Kidney (tissue), 13 donors: ENCODE measurements at regions not wholly inside any gene's neighbourhood (a gene's known extent, or its start where the extent isn't known, plus 50 kb on each side); places are given as distances from the start of the nearest gene placed in this dataset.

ENCODE experiments used
- DNase-seq, 5 donors: peaks; one replicate each; pipeline ENCODE4 v3.0.0-alpha.2; 2013 to 2020
- FAIRE-seq: peaks from 2 replicates; lab custom pipeline; 2012; peaks lifted over from hg19 to GRCh38; lab: Jason Lieb, UNC
- H3K27ac ChIP-seq, 2 donors: one replicate each; pipeline ENCODE4 v1.7.0; 2013; ENCODE audit warnings: low read depth in 2 of 2, low read length in 2 of 2, inconsistent platforms in 1 of 2
- H3K27me3 ChIP-seq: one replicate; pipeline ENCODE4 v1.7.1; 2013; ENCODE audit warnings: low read length, inconsistent platforms; ENCODE audit not compliant: control insufficient read depth, insufficient read depth
- H3K36me3 ChIP-seq, 3 donors: one replicate each; pipeline versions ENCODE4 v1.7.0 to v1.7.1; 2013; ENCODE audit warnings: low read length in 3 of 3, control low read depth in 1 of 3, inconsistent platforms in 1 of 3; ENCODE audit not compliant: insufficient read depth in 3 of 3, control insufficient read depth in 2 of 3
- H3K4me1 ChIP-seq, 3 donors: one replicate each; pipeline versions ENCODE4 v1.7.0 to v1.7.1; 2013; ENCODE audit warnings: low read length in 3 of 3, inconsistent platforms in 1 of 3, low read depth in 1 of 3; ENCODE audit not compliant: control insufficient read depth in 2 of 3, insufficient read depth in 2 of 3
- H3K4me3 ChIP-seq, 3 donors: one replicate each; pipeline versions ENCODE4 v1.7.0 to v1.8.1; 2013; ENCODE audit warnings: low read length in 3 of 3, control low read depth in 1 of 3, inconsistent platforms in 1 of 3
- H3K9ac ChIP-seq, 3 donors: one replicate each; pipeline versions ENCODE4 v1.7.0 to v1.7.1; 2013; ENCODE audit warnings: low read length in 3 of 3, control low read depth in 1 of 3, inconsistent platforms in 1 of 3
- H3K9me3 ChIP-seq, 3 donors: one replicate each; pipeline versions ENCODE4 v1.7.0 to v1.7.1; 2013; ENCODE audit warnings: low read length in 3 of 3, control low read depth in 1 of 3, inconsistent platforms in 1 of 3; ENCODE audit not compliant: control insufficient read depth in 2 of 3, insufficient read depth in 1 of 3
- CTCF ChIP-seq: IDR thresholded peaks from 3 replicates; pipeline ENCODE4 v1.5.1; 2012; ENCODE audit warnings: mild to moderate bottlenecking, moderate library complexity, borderline replicate concordance; ENCODE audit not compliant: insufficient read depth; ENCODE audit errors: extremely low read depth
- intact Hi-C: fragments of 100-400 bp; cut with DNase I; formaldehyde crosslinking; loops from one replicate; pipeline ENCODE4 v1.11.1; 2022
- donor health status: control.
- donor health status: control.
- donor health status: control.
- donor health status: control.
- donor health status: control.
- donor health status: DM: yes; HTN: yes; CAD: no.
- donor health status: Normal renal cell carcinoma (clear cell type).

DNA sequence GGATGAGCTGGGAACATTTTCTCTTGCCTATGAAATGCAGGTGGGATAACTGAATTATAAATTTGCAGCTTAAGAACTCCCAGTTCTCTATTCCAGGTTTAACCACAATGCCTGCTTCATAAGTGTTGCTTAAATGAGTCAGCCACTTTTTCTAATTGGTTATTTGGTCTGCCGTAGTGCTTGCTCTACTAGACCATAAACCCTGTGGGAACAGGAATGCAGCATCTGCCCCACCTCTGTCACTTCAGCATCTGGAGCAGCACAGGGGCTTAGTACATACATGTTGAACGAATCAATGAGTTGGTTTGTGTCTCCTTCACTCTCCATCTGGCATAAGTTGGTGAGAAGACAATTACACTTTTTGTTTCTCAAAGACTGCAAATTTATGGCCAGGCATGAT is 95.2 kb upstream of the PTER start:
- intact Hi-C loops: no loop called here
- no peaks in the 10 kb centered on the region for H3K9me3 ChIP-seq
- no peaks in the 10 kb centered on the region for H3K27me3 ChIP-seq
- TF ChIP-seq CTCF: no peak
- DNase-seq: no peak
- no peaks in the 10 kb centered on the region for H3K36me3 ChIP-seq
- FAIRE-seq: no peak
- H3K9ac ChIP-seq: no peak overlapping the region
- H3K4me1 ChIP-seq: no peaks in the 10 kb centered on the region
- H3K27ac ChIP-seq: no peak overlapping the region
- no peak overlapping the region for H3K4me3 ChIP-seq

- FAIRE-seq: no peak
- Histone ChIP-seq H3K9me3 (no peaks in the 10 kb centered on the region), H3K9ac (no peak overlapping the region), H3K36me3 (no peaks in the 10 kb centered on the region), H3K27me3 (no peaks in the 10 kb centered on the region), H3K4me1 (no peaks in the 10 kb centered on the region), H3K27ac (no peak overlapping the region), H3K4me3 (no peak overlapping the region)
- intact Hi-C loops: no loop called here
- TF ChIP-seq CTCF: no peak
- DNase-seq: no peak
These were observed 87.9 kb upstream of the PTER start for GRCh38 chr10:16348891-16349290.

DNA sequence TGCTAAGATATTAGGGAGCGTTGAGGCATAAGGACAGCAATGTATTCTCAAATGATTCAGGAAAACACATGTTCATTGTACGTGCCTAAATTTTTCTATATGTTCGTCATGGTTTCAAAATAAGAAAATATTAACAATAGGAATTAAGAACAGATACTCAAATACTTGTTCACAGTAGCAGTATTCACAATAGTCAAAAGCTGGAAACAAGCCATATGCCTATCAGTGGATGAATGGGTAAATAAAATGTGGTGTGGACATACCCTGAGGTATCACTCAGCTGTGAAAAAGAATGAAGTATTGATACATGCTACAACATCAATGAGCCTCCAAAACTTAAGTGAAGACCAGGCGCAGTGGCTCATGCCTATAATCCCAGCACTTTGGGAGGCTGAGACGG is 84.7 kb upstream of the PTER start:
- no peak overlapping the region for H3K27ac ChIP-seq
- FAIRE-seq: no peak
- DNase-seq: no peak
- H3K9me3 ChIP-seq: no peaks in the 10 kb centered on the region
- no peak for TF ChIP-seq CTCF
- no peaks in the 10 kb centered on the region for H3K4me1 ChIP-seq
- H3K9ac ChIP-seq: no peak overlapping the region
- H3K27me3 ChIP-seq: no peaks in the 10 kb centered on the region
- intact Hi-C loops: no loop called here
- H3K36me3 ChIP-seq: no peaks in the 10 kb centered on the region
- H3K4me3 ChIP-seq: no peak overlapping the region

DNA sequence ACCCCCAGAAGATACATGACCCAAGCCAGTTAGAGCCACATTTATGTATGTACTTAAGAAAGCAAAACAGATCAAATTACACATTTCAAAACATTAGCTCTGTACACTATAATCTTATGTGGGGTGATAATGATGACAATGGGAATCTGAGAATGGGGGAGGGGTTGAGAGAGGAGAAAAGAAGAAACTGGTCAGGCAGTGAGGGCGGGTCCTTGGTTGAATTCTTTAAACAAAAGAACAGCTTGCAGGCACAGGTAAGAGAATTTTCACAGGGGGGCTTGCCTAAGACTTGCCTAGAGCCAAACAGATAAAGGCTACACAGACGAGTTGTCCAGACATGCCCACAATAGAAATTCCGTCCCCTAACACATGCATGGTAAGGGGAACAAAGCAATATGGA is 76.8 kb upstream of the PTER start:
- TF ChIP-seq CTCF: no peak
- Histone ChIP-seq H3K27ac (no peak overlapping the region), H3K27me3 (no peaks in the 10 kb centered on the region), H3K9me3 (peaks cover 0 to 11% (median 0%) of the 10 kb centered on the region in 3 donors), H3K36me3 (no peaks in the 10 kb centered on the region), H3K4me3 (no peak overlapping the region), H3K4me1 (no peaks in the 10 kb centered on the region), H3K9ac (no peak overlapping the region)
- no peak for DNase-seq
- intact Hi-C loops: no loop called here
- FAIRE-seq: no peak
